Hepatic stellate cell (primary cell): ENCODE measurements at regions not wholly inside any gene's neighbourhood (a gene's known extent, or its start where the extent isn't known, plus 50 kb on each side); places are given as distances from the start of the nearest gene placed in this dataset.

ENCODE experiments used
- DNase-seq: peaks from one replicate; pipeline ENCODE4 v3.0.0; 2011; ENCODE audit warnings: low spot score

GRCh38 chr16:86296256-86296655 lies 214.1 kb upstream of the FOXF1 start:
- DNase-seq = no peak

- DNase-seq = peak; percentile 58
Observed at GRCh38 chr16:86297391-86297790, 212.9 kb upstream of the FOXF1 start.

DNA sequence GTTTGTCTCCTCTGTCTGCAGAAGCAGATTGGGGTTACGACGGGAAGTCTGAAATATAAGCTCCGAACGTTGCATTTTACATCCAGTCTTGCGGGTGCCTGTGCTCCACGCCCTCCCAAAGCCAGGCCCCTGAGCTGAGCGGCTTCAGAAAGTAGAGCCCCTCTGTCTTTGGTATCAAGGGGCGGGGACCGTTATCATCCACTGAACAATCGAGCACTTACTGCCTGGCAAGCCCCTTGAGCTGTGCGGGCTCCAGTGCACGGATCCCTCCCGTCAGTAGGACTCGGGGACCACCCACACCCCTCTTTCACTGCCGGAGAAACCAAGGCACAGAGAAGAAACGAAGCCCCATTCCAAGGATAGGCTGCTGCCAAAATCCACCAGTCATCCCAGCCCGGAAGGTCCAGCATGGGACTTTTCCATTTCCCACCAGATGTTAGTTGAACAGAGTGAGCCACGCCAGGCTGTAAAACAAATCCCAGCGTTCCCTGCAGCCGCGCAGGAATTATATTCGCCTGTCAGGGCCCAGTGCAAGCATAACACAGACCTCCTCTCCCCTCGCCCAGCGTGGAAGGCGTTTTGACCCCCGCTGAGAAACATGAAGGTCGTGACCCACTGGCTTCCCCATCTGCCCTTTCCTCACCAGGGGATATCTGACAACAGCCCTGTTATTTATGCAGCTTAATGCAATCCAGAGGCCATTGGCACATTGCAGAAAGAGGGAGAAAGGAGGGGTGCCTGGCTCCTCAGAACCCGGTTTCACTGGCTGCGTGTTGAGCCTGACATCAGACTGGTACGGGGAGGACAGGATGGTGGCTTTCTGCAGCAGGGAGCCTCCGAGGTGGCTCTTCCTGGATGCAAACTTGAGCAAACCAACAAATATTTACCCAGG lies 212.2 kb upstream of the FOXF1 start:
- peak; percentile 40 for DNase-seq

GRCh38 chr16:86298758-86299134 lies 211.6 kb upstream of the FOXF1 start:
- DNase-seq = peak; percentile 72

GRCh38 chr16:86299882-86300610 lies 210.3 kb upstream of the FOXF1 start:
- no peak for DNase-seq

GRCh38 chr16:86300746-86301481 lies 209.4 kb upstream of the FOXF1 start:
- peak; percentile 54 for DNase-seq

DNA sequence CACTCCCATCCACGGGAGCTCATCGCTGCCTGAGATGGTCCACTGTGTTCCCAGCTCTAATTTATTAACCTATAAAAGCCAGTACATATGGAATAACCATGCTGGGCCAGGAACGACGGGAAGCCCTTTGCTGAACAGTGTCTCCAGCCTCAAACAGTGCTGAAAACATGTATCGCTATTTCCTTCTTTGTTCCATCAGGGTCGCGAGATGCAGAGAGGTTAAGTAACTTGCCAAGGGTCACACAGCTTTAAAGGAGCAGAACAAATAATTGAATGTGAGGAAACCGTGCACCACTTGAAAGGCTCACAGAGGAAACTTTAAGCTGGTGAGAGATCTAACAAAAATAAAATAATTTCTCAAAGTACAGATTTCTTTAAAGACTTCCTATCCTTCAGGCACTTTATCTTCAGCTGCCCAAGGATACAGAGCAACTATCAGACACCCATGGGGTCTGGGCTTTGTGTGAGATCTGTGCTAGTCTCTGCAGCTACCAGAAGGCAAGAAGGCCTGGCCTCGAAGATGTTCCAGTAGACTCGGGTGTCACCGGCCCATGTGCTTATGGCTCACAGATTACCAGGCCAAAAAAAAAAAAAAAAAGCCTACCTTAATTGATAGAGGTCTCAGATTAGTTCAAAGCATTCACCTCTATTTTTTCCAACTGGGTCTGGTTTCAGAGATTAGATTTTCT lies 207.8 kb upstream of the FOXF1 start:
- DNase-seq = no peak

DNA sequence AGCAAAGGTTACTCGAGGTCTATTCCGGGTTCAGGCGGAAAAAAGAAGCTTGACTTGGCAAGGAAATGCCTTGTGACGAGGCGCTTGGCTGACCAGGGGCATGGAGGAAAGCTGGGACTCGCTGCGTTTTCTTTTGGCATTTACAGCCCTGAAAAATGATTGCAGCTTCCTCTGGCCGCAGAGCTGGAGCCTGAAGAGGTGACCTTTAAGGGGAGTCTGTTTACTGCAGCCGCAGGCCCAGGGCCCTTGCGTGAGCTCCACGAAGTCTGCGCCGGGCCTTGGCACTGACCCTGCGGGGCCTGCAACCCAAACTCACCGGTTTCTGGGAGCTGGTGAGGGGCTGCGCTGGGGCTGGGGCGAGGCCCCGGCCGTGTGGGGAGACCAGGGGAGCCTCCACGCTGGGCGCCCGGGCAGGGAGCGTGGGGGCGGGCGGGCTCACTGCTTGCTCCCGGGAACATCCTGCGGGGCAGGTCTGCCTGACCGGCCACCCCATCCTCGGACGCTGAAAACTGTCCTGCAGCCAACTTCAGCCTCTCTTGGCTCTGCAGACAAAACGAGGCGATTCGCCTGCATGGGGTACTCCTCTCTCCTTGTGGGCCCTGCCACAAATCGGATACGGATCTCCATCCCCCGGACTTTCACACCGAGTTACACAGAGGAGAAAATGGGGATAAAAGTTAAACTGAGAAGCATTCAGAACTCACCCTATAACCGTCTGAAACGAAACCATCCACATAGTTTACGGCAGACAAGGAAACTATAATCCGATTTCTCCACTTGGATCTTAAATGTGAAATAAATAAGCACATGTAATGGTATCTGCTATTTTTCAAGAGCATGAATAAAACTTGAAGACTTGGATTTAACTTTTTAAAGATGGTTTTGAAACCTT lies 206.3 kb upstream of the FOXF1 start:
- peak; percentile 43 for DNase-seq

- DNase-seq = no peak
Observed at GRCh38 chr16:86304868-86305267, 205.5 kb upstream of the FOXF1 start.

GRCh38 chr16:86305440-86305839 lies 204.9 kb upstream of the FOXF1 start:
- DNase-seq = no peak

DNA sequence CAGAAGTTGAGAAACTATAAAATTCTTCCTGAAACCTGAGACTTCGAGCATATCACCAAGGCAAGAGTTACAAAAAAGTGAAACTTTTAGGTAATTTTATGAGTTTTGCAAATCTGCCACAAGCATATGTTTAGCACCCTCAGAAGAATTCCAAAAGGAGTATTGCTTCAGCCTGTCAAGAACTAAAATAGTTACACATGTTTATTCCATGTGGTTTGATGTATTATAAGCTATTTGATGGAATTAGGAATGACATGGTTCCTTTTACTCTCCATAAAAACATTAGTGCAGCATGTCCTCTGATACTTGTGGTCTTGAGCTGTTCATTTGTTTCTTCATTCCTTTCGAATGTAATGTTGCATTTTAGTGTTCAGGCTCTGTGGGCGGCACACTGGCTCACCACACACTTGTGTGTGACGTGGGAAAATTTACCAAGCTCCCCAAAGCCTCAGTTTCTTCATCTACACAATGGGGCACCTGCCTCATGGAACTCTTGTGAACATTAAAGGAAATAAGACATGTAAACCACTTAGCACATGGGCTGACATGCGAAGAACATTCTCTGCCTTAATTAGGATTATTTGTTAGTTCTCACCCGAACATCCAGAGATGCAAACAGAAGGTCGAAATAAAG lies 204.2 kb upstream of the FOXF1 start:
- peak; percentile 24 for DNase-seq

- DNase-seq = peak; percentile 32
Observed at GRCh38 chr16:86306811-86307513, 203.4 kb upstream of the FOXF1 start.

DNA sequence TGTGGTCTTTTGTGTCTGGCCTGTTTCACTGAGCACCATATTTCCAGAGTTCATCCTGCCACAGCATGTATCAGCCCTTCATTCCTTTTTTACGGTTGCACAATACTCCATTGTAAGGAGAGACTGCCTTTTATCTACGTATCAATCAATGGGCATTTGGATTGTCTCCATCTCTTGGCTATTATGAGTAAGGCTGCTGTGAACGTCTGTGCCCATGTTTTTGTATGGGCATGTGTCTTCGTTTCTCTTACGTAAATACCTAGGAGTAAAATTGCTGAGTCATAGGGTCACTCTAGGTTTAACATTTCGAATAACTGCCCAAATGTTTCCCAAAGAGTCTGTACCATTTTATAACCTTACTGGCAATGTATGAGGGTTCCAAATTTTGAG lies 202.8 kb upstream of the FOXF1 start:
- no peak for DNase-seq

GRCh38 chr16:86308514-86308913 lies 201.8 kb upstream of the FOXF1 start:
- no peak for DNase-seq

GRCh38 chr16:86313631-86314030 lies 196.7 kb upstream of the FOXF1 start:
- DNase-seq = no peak

- no peak for DNase-seq
Observed at GRCh38 chr16:86314402-86315025, 195.8 kb upstream of the FOXF1 start.

GRCh38 chr16:86316967-86317812 lies 193.1 kb upstream of the FOXF1 start:
- no peak for DNase-seq
